Medulla oblongata (tissue), 1 donor: ENCODE measurements at regions not wholly inside any gene's neighbourhood (a gene's known extent, or its start where the extent isn't known, plus 50 kb on each side); places are given as distances from the start of the nearest gene placed in this dataset.

Experiments used
- DNase-seq: peaks from one replicate; pipeline ENCODE4 v3.0.0-alpha.2; 2015; ENCODE audit errors: extremely low spot score

DNA sequence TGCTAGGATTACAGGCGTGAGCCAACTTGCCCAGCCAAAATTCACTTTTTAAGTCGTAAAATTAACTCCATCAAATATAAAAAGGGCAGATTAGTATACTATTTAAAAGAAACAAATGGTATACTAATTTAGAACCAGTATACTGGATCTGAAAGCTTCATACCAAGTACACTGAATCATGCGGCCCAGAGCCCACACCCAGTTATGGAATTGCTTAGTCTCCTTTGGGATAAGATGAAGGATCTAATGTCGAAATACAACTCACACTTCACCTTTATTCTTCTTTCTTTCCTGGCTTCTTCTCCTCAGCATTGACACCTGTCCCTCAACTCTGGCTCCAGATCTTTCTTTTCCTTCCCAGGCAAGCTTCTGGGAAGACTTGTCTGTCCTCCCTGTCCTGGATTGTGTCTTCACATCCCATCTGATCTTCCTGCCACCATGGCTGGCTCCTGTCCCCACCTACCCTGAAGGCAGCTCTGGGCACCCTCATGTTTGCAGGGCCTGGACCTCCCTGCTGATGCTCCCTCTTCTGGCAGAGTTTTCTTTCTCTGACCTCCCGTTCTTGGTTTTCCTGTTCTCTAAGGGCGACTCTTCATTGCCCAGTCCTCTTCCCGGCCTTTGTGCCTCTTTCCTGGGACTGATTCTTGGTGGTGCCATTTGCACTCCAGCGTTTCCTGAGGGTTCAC lies 57.8 kb upstream of the CTBP2 start:
- DNase-seq = no peak

- DNase-seq = no peak
Measured at GRCh38 chr10:125216861-125217260, 56.5 kb upstream of the CTBP2 start.

DNA sequence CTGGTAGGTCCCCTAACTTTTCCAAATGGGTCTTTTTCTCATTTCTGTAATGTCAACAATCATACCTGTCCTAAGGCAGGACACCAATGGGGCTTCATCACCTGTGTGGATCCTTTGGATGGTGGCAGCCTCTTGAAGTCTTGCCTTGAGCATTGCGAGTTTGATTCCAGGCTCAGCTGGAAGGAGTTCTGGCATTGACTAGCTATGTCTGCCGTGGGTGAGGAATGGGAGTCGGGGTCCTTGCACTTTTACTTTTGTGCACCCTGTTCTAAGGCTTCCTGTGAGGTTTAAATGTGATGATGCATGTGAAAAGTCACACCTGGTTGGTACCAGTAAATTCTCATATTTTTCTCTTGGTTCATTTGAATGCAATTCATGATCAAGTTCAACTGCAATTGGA lies 55.9 kb upstream of the CTBP2 start:
- DNase-seq = no peak

DNA sequence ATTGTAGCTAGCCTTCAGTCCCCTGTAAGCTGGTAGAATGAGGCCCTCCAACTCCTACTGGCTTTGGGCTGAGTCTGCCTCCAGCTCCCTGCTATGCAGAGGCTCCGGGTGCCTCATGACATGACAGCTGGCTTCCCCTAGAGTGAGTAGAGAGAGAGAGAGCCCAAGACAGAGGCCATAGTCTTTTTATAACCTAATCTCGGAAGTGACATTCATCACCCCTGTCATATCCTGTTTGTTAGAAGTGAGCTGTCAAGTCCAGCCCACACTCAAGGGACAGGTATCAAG lies 53.9 kb upstream of the CTBP2 start:
- DNase-seq = no peak

- peak; percentile 43 for DNase-seq
Measured at GRCh38 chr10:125213541-125214282, 53.3 kb upstream of the CTBP2 start.

DNA sequence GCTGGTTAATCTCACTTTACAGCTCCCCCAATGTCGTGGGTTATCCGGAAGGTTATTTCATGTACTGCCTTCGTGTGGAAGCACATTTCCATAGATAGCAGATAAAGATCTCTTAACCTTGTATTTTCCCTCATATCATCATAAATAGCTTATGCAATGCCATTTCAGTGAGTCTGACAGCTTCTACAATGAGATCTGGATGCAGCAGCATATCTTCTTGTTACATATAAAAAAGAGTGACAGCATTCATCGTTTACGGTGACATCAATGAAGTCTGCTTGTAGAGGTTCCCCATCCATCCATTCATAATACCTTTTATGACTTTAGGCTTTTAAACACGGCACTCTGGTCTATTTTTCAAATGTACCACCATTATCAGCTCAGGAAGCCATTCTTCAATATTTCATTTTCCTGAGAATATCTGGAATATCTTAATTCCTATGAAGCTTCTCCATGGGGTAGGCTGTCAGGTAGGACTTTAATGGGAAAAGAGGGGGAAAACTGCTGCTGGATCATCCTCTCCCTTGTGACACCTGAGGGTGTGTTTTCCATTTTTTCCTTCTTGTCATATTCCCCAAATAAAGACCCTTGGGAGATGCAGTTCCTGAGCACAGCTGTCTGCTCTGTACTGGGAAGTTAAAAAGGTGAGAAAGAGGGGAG lies 51.9 kb upstream of the CTBP2 start:
- no peak for DNase-seq
